ENCODE measurements at regions not wholly inside any gene's neighbourhood (a gene's known extent, or its start where the extent isn't known, plus 50 kb on each side); places are given as distances from the start of the nearest gene placed in this dataset.

GRCh38 chr13:26500618-26501320 is 56.7 kb upstream of the WASF3 start:
- H2AK5ac ChIP-seq (ENCODE audit: low read depth, low read length): peak overlapping the region; percentile 60
- intact Hi-C loops (cut with micrococcal nuclease) (no loop called here), dilution Hi-C loops (cut with HindIII; ENCODE audit: low sequenced_read_pairs, unreplicated experiment) (no loop called here), in situ Hi-C loops (cut with MboI; ENCODE audit: low sequenced_read_pairs) (no loop called here)
- no peak overlapping the region for H3K4ac ChIP-seq (ENCODE audit: low read depth, low read length)
- DNase-seq (no peak), ATAC-seq (ENCODE audit: low read depth) (no peak)
- H3K36me3 ChIP-seq (ENCODE audit: control insufficient read depth, insufficient read depth, low read length): no peaks in the 10 kb centered on the region
- peaks cover 22% of the 10 kb centered on the region for H3K4me1 ChIP-seq (ENCODE audit: control insufficient read depth, insufficient read depth, low read length)
- H2BK20ac ChIP-seq (ENCODE audit: low read depth, low read length): no peak overlapping the region
- CTCF ChIA-PET: no interaction called here
- no peaks in the 10 kb centered on the region for H3K27me3 ChIP-seq (ENCODE audit: control insufficient read depth, insufficient read depth, low read length)
- H4K20me1 ChIP-seq (ENCODE audit: insufficient read depth, low read length): no peaks in the 10 kb centered on the region
- whole genome bisulfite sequencing, 2 experiments (ENCODE audit: extremely low coverage in 2 of 2, insufficient read length in 1 of 2): 82% methylated on average over 5 of the region's 15 CpGs; no CpG with 5 or more reads in 1 of the 2 experiments
- TF ChIP-seq ELK1 (IDR thresholded peaks at IDR 0.05; ENCODE audit: borderline replicate concordance, low read depth, low read length) (no peak), RFX5 (IDR thresholded peaks at IDR 0.05; ENCODE audit: low read depth, low read length) (no peak), FOS (IDR thresholded peaks at IDR 0.05; ENCODE audit: low read depth, low read length) (no peak), SMC3 (IDR thresholded peaks at IDR 0.05; ENCODE audit: low read depth, low read length) (no peak), RCOR1 (IDR thresholded peaks at IDR 0.05; ENCODE audit: insufficient replicate concordance, low read length) (no peak), CEBPB (IDR thresholded peaks at IDR 0.05; ENCODE audit: low read depth, low read length) (no peak), MAZ (IDR thresholded peaks at IDR 0.05; ENCODE audit: borderline replicate concordance, low read depth, low read length) (no peak), CHD1 (IDR thresholded peaks at IDR 0.05; ENCODE audit: low read depth, low read length) (no peak), MXI1 (IDR thresholded peaks at IDR 0.05; ENCODE audit: borderline replicate concordance, low read depth, low read length) (no peak), CTCF (conservative IDR thresholded peaks at IDR 0.05; ENCODE audit: low read depth, low read length) (no peak)
- no peaks in the 10 kb centered on the region for H3K79me1 ChIP-seq (ENCODE audit: low read depth in 1 of 2, low read length in 2 of 2)
- H3K9ac ChIP-seq (ENCODE audit: low read depth, low read length): no peak overlapping the region
- no peak overlapping the region for H3K27ac ChIP-seq (ENCODE audit: insufficient read depth, low read length)
- no peak overlapping the region; the same call in 1 of the 2 replicates for H4K91ac ChIP-seq (ENCODE audit: insufficient read depth, low read depth, low read length)
- H3K18ac ChIP-seq (ENCODE audit: low read depth, low read length): no peak overlapping the region
- POLR2A ChIA-PET (ENCODE audit: unreplicated experiment): no interaction called here
- H4K8ac ChIP-seq (ENCODE audit: low read depth in 2 of 2, low read length in 2 of 2): no peak overlapping the region; a peak in 1 of 4 replicates
- peaks cover 18% of the 10 kb centered on the region for H3K9me1 ChIP-seq (ENCODE audit: insufficient read depth, low read length)
- H3K14ac ChIP-seq (replicated peaks; ENCODE audit: low read depth, low read length): no peak overlapping the region
- BruUV-seq (replicated peaks): no TSS peak
- H4K5ac ChIP-seq (ENCODE audit: low read depth, low read length): no peak overlapping the region
- no peaks in the 10 kb centered on the region for H3K9me3 ChIP-seq (ENCODE audit: control insufficient read depth, insufficient read depth, low read length)
- H3K23ac ChIP-seq (ENCODE audit: low read depth, low read length): no peak overlapping the region
- H2AK9ac ChIP-seq (replicated peaks; ENCODE audit: low read depth, low read length, poor library complexity): no peak overlapping the region
- no peak overlapping the region for H3K4me2 ChIP-seq (ENCODE audit: low read depth, low read length)
- H2BK15ac ChIP-seq (ENCODE audit: low read depth, low read length): no peak overlapping the region
- no peak overlapping the region for H2BK5ac ChIP-seq (ENCODE audit: low read depth, low read length, poor library complexity, severe bottlenecking)
- H2AFZ ChIP-seq (replicated peaks; ENCODE audit: low read length, poor library complexity): peak overlapping the region; percentile 67
- peak overlapping the region; percentile 45; the same call in 1 of the 2 replicates for H2BK120ac ChIP-seq (ENCODE audit: low read depth, low read length)
- H3K4me3 ChIP-seq (ENCODE audit: insufficient read depth, low read depth, low read length): no peak overlapping the region
- no peak overlapping the region for H3K56ac ChIP-seq (ENCODE audit: extremely low read depth, insufficient read depth, low read length)

All from IMR-90 (cell line).